ENCODE measurements at regions not wholly inside any gene's neighbourhood (a gene's known extent, or its start where the extent isn't known, plus 50 kb on each side); places are given as distances from the start of the nearest gene placed in this dataset.

DNA sequence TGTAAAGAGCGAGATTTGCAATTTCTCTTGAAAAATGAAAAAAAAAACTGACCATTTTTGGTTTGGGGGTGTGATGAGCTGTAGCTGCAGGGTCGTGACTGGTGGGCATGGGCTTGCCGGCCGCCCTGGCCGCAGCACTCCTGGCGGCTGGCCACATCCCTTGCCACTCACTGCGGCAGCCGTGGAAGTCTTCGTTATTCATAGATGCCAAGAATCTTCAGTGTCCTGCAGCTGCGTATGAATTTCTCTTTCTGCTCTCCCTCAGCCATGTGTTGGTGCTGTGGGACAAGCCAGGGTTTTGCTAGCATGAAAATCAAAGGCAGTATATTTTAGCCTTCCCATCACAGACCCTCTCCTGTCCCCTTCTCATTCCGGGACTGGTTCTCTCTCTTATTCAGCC lies 151.7 kb upstream of the TSHZ3 start:
- Histone ChIP-seq H3K79me2 (ENCODE audit: insufficient read depth, low read length) (no peaks in the 10 kb centered on the region), H3K4me2 (ENCODE audit: insufficient read depth, low read length) (no peak overlapping the region), H3K27ac (ENCODE audit: low read depth, low read length) (no peak overlapping the region), H3K27me3 (ENCODE audit: insufficient read depth, low read length) (no peaks in the 10 kb centered on the region), H3K36me3 (ENCODE audit: insufficient read depth, low read length) (no peaks in the 10 kb centered on the region), H3K4me1 (ENCODE audit: insufficient read depth, low read length) (no peaks in the 10 kb centered on the region), H4K20me1 (ENCODE audit: insufficient read depth, low read length) (no peaks in the 10 kb centered on the region), H3K4me3 (ENCODE audit: insufficient read depth, low read length) (no peak overlapping the region), H2AFZ (ENCODE audit: low read length) (no peak overlapping the region), H3K9me3 (ENCODE audit: low read depth, low read length) (no peaks in the 10 kb centered on the region)
- no peak for DNase-seq (ENCODE audit: insufficient read length, low spot score, missing footprints)
- TF ChIP-seq, protein P1, sequence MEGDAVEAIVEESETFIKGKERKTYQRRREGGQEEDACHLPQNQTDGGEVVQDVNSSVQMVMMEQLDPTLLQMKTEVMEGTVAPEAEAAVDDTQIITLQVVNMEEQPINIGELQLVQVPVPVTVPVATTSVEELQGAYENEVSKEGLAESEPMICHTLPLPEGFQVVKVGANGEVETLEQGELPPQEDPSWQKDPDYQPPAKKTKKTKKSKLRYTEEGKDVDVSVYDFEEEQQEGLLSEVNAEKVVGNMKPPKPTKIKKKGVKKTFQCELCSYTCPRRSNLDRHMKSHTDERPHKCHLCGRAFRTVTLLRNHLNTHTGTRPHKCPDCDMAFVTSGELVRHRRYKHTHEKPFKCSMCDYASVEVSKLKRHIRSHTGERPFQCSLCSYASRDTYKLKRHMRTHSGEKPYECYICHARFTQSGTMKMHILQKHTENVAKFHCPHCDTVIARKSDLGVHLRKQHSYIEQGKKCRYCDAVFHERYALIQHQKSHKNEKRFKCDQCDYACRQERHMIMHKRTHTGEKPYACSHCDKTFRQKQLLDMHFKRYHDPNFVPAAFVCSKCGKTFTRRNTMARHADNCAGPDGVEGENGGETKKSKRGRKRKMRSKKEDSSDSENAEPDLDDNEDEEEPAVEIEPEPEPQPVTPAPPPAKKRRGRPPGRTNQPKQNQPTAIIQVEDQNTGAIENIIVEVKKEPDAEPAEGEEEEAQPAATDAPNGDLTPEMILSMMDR (IDR thresholded peaks at IDR 0.05; ENCODE audit: extremely low read depth, low read depth, low read length) = no peak

DNA sequence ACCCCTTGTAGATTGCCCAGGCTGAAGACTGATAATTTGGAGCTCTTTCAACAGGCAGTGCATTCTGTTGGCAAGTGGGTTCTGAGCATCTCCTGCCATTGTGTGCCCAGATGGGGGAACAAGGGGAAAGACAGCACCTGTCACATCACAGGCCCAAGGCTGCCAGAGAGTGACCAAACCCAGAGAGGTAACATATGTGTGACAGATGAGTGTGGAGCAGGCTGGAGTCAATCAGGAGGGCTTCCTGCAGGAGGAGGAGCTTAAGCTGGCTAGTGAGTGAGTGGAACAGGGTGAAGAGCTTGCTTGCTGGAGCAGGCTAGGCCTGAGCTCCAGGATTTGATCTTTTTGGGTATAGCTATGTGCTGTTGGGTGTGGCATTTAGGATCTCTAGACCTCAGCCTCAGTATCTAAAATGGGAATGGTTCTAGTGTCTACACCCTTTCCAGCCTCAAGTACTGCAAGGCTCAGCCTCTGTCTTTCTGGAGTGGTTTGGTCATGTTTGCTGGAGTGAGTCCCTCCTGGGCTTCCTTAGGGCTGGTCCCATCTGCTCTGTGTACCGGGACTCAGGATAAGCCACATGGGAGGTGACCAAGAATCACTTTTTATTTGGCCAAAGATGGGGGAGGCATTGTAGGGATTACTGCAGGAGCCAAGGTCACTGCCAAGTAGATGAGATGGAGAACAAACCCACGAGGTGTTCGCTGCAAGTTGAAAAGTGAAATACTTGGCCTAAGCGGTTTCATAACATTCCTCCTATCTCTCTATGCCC lies 152.4 kb upstream of the TSHZ3 start:
- H4K20me1 ChIP-seq (ENCODE audit: insufficient read depth, low read length) = no peaks in the 10 kb centered on the region
- H3K79me2 ChIP-seq (ENCODE audit: insufficient read depth, low read length) = no peaks in the 10 kb centered on the region
- TF ChIP-seq, protein P1 (IDR thresholded peaks at IDR 0.05; ENCODE audit: extremely low read depth, low read depth, low read length) = no peak
- no peak overlapping the region for H3K27ac ChIP-seq (ENCODE audit: low read depth, low read length)
- no peak overlapping the region for H3K4me2 ChIP-seq (ENCODE audit: insufficient read depth, low read length)
- DNase-seq (ENCODE audit: insufficient read length, low spot score, missing footprints) = no peak
- H2AFZ ChIP-seq (ENCODE audit: low read length) = no peak overlapping the region
- no peaks in the 10 kb centered on the region for H3K36me3 ChIP-seq (ENCODE audit: insufficient read depth, low read length)
- H3K4me3 ChIP-seq (ENCODE audit: insufficient read depth, low read length) = no peak overlapping the region
- H3K4me1 ChIP-seq (ENCODE audit: insufficient read depth, low read length) = no peaks in the 10 kb centered on the region
- no peaks in the 10 kb centered on the region for H3K27me3 ChIP-seq (ENCODE audit: insufficient read depth, low read length)
- no peaks in the 10 kb centered on the region for H3K9me3 ChIP-seq (ENCODE audit: low read depth, low read length)

DNA sequence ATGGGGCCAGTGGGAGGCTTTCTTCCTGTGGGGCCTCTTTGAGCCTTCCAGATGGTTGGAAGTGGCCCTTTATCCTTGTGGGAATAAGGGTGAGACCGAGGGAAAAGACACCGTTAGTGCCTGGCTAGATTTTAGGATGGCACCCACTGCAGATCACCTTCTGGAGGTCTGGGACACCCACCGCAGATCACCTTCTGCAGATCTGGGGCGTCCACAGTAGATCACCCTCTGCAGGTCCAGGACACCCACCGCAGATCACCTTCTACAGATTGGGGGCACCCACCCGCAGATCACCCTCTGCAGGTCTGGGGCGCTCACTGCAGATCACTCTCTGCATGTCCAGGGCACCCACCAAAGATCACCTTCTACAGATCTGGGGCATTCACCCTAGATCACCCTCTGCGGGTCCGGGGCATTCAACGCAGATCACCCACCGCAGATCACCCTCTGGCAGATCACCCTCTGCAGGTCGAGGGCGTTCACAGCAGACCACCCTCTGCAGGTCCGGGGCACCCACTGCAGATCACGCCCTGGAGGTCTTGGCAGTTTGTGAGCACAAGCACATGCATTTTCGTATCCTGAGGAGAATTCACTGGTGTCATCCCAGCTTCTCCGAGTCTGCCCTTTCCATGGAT lies 153.4 kb upstream of the TSHZ3 start:
- DNase-seq (ENCODE audit: insufficient read length, low spot score, missing footprints) = no peak
- Histone ChIP-seq H3K79me2 (ENCODE audit: insufficient read depth, low read length) (no peaks in the 10 kb centered on the region), H3K4me3 (ENCODE audit: insufficient read depth, low read length) (no peak overlapping the region), H4K20me1 (ENCODE audit: insufficient read depth, low read length) (no peaks in the 10 kb centered on the region), H3K4me1 (ENCODE audit: insufficient read depth, low read length) (no peaks in the 10 kb centered on the region), H2AFZ (ENCODE audit: low read length) (no peak overlapping the region), H3K36me3 (ENCODE audit: insufficient read depth, low read length) (no peaks in the 10 kb centered on the region), H3K27me3 (ENCODE audit: insufficient read depth, low read length) (no peaks in the 10 kb centered on the region), H3K9me3 (ENCODE audit: low read depth, low read length) (no peaks in the 10 kb centered on the region), H3K27ac (ENCODE audit: low read depth, low read length) (no peak overlapping the region), H3K4me2 (ENCODE audit: insufficient read depth, low read length) (no peak overlapping the region)
- TF ChIP-seq, protein P1 (IDR thresholded peaks at IDR 0.05; ENCODE audit: extremely low read depth, low read depth, low read length) = no peak

GRCh38 chr19:31503211-31503610 lies 154.0 kb upstream of the TSHZ3 start:
- Histone ChIP-seq H3K36me3 (ENCODE audit: insufficient read depth, low read length) (no peaks in the 10 kb centered on the region), H3K4me2 (ENCODE audit: insufficient read depth, low read length) (no peak overlapping the region), H3K9me3 (ENCODE audit: low read depth, low read length) (no peaks in the 10 kb centered on the region), H3K4me3 (ENCODE audit: insufficient read depth, low read length) (no peak overlapping the region), H3K4me1 (ENCODE audit: insufficient read depth, low read length) (no peaks in the 10 kb centered on the region), H3K27ac (ENCODE audit: low read depth, low read length) (no peak overlapping the region), H4K20me1 (ENCODE audit: insufficient read depth, low read length) (no peaks in the 10 kb centered on the region), H3K27me3 (ENCODE audit: insufficient read depth, low read length) (no peaks in the 10 kb centered on the region), H3K79me2 (ENCODE audit: insufficient read depth, low read length) (no peaks in the 10 kb centered on the region), H2AFZ (ENCODE audit: low read length) (no peak overlapping the region)
- DNase-seq (ENCODE audit: insufficient read length, low spot score, missing footprints) = no peak
- TF ChIP-seq, protein P1 (IDR thresholded peaks at IDR 0.05; ENCODE audit: extremely low read depth, low read depth, low read length) = no peak

Data from osteoblast (primary cell).